ENCODE measurements at regions not wholly inside any gene's neighbourhood (a gene's known extent, or its start where the extent isn't known, plus 50 kb on each side); places are given as distances from the start of the nearest gene placed in this dataset.

DNA sequence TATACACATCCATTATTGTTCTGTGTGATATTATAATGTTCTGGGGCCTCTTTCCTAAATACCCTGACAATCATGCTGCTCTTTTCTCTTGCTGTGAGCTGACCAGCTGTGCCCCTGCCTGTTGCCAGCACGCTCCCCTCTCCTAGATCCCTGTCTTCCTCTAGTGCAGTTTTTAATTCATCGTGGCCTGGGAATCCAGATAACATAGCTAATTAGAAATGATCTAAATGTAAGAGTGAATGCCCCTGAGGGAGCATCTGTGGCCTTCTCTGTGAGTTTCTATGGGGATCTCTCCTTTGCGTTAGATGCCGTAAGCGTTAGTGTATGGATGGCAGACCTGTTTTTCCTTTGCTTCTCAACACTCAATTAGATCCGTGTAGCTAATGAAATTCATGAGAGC, 434.3 kb downstream of the SPRY1 start:
- TF ChIP-seq CTCF (IDR thresholded peaks at IDR 0.05): no peak
- TF ChIP-seq POLR2A (IDR thresholded peaks at IDR 0.05): no peak

Data from sigmoid colon (tissue), 3 donors.